ENCODE measurements at regions not wholly inside any gene's neighbourhood (a gene's known extent, or its start where the extent isn't known, plus 50 kb on each side); places are given as distances from the start of the nearest gene placed in this dataset.
A peak's percentile ranks its signal among the peaks of the same experiment; 100 is the strongest.

GRCh38 chr2:18721038-18721922 is 131.9 kb upstream of the NT5C1B start:
- Histone ChIP-seq H3K56ac (ENCODE audit: extremely low read depth, insufficient read depth, low read length) (no peak overlapping the region), H3K4me1 (ENCODE audit: control insufficient read depth, insufficient read depth, low read length) (peaks cover 1% of the 10 kb centered on the region; the same call in 1 of the 2 replicates), H2AK5ac (ENCODE audit: low read depth, low read length) (no peak overlapping the region), H3K79me1 (ENCODE audit: low read depth in 1 of 2, low read length in 2 of 2) (no peaks in the 10 kb centered on the region), H3K27me3 (ENCODE audit: control insufficient read depth, insufficient read depth, low read length) (no peaks in the 10 kb centered on the region), H3K9me1 (ENCODE audit: insufficient read depth, low read length) (0 out of 2 replicates have a peak, but pooled peaks cover 4% of the 10 kb centered on the region), H3K4ac (ENCODE audit: low read depth, low read length) (no peak overlapping the region), H3K36me3 (ENCODE audit: control insufficient read depth, insufficient read depth, low read length) (no peaks in the 10 kb centered on the region), H3K9me3 (ENCODE audit: control insufficient read depth, insufficient read depth, low read length) (no peaks in the 10 kb centered on the region), H2BK15ac (ENCODE audit: low read depth, low read length) (no peak overlapping the region), H3K18ac (ENCODE audit: low read depth, low read length) (no peak overlapping the region), H3K14ac (replicated peaks; ENCODE audit: low read depth, low read length) (no peak overlapping the region), H3K4me2 (ENCODE audit: low read depth, low read length) (no peak overlapping the region), H3K4me3 (ENCODE audit: insufficient read depth, low read depth, low read length) (no peak overlapping the region), H4K8ac (ENCODE audit: low read depth in 2 of 2, low read length in 2 of 2) (no peak overlapping the region), H2BK120ac (ENCODE audit: low read depth, low read length) (no peak overlapping the region), H2AFZ (replicated peaks; ENCODE audit: low read length, poor library complexity) (no peak overlapping the region), H2BK5ac (ENCODE audit: low read depth, low read length, poor library complexity, severe bottlenecking) (no peak overlapping the region), H2AK9ac (replicated peaks; ENCODE audit: low read depth, low read length, poor library complexity) (no peak overlapping the region), H3K9ac (ENCODE audit: low read depth, low read length) (no peak overlapping the region), H4K91ac (ENCODE audit: insufficient read depth, low read depth, low read length) (no peak overlapping the region), H4K5ac (ENCODE audit: low read depth, low read length) (no peak overlapping the region), H3K23ac (ENCODE audit: low read depth, low read length) (no peak overlapping the region), H2BK20ac (ENCODE audit: low read depth, low read length) (no peak overlapping the region), H4K20me1 (ENCODE audit: insufficient read depth, low read length) (no peaks in the 10 kb centered on the region), H3K27ac (ENCODE audit: insufficient read depth, low read length) (no peak overlapping the region)
- peak; percentile 10 for DNase-seq
- intact Hi-C loops (cut with micrococcal nuclease) (no loop called here), dilution Hi-C loops (cut with HindIII; ENCODE audit: low sequenced_read_pairs, unreplicated experiment) (no loop called here), in situ Hi-C loops (cut with MboI; ENCODE audit: low sequenced_read_pairs) (no loop called here)
- 67% methylated on average over 1 of the region's 10 CpGs; no CpG with 5 or more reads in 1 of the 2 experiments for WGBS, 2 experiments (ENCODE audit: extremely low coverage in 2 of 2, insufficient read length in 1 of 2)
- ATAC-seq (ENCODE audit: low read depth) = no peak
- CTCF ChIA-PET = no interaction called here
- BruUV-seq (replicated peaks) = no TSS peak
- TF ChIP-seq MAZ (IDR thresholded peaks at IDR 0.05; ENCODE audit: borderline replicate concordance, low read depth, low read length) = no peak
- no peak for TF ChIP-seq RCOR1 (IDR thresholded peaks at IDR 0.05; ENCODE audit: insufficient replicate concordance, low read length)
- TF ChIP-seq CTCF (conservative IDR thresholded peaks at IDR 0.05; ENCODE audit: low read depth, low read length) = no peak
- no peak for TF ChIP-seq NFE2L2 (IDR thresholded peaks at IDR 0.05; ENCODE audit: low read depth, low read length)
- no peak for TF ChIP-seq MXI1 (IDR thresholded peaks at IDR 0.05; ENCODE audit: borderline replicate concordance, low read depth, low read length)
- TF ChIP-seq POLR2A (IDR thresholded peaks at IDR 0.05; ENCODE audit: low read depth, low read length) = no peak
- TF ChIP-seq CEBPB (IDR thresholded peaks at IDR 0.05; ENCODE audit: low read depth, low read length) = no peak
- POLR2A ChIA-PET (ENCODE audit: unreplicated experiment) = no interaction called here

Measured in IMR-90 (cell line).